IMR-90 (cell line): ENCODE measurements at regions not wholly inside any gene's neighbourhood (a gene's known extent, or its start where the extent isn't known, plus 50 kb on each side); places are given as distances from the start of the nearest gene placed in this dataset.
A peak's percentile ranks its signal among the peaks of the same experiment; 100 is the strongest.

Experiments
- ATAC-seq: fragments of 200-7000 bp; cut with Tn5 transposase; 2 replicates; pipeline ENCODE4 v1.9.1; 2020; ENCODE audit warnings: low read depth, mild to moderate bottlenecking, moderate library complexity
- BruUV-seq: library from RNA; stranded (reverse); fragments of 400-500 nt; replicated peaks from 2 replicates; lab custom pipeline; 2021; lab: Mats Ljungman, UMichigan
- CTCF ChIA-PET: fragments of 300-600 bp; formaldehyde crosslinking; extraction: SDS; loops from one replicate; lab custom pipeline; 2021; ENCODE audit warnings: antibody characterized with exemption; lab: Yijun Ruan, JAX
- POLR2A ChIA-PET: fragments of 300-600 bp; sonication (Branson Sonifier 250); formaldehyde crosslinking; loops from one replicate; lab custom pipeline; 2022; ENCODE audit warnings: antibody characterized with exemption; ENCODE audit not compliant: unreplicated experiment; lab: Charles Lee
- DNase-seq: peaks from one replicate; pipeline ENCODE4 v3.0.0; 2013
- H2AFZ ChIP-seq: replicated peaks from 2 replicates; pipeline ENCODE3; 2013; ENCODE audit warnings: low read length, mild to moderate bottlenecking; ENCODE audit not compliant: poor library complexity
- H2AK5ac ChIP-seq: 2 replicates; pipeline ENCODE4 v1.6.1; 2013; ENCODE audit warnings: low read depth, low read length, inconsistent platforms
- H2AK9ac ChIP-seq: replicated peaks from 2 replicates; pipeline ENCODE3; 2013; ENCODE audit warnings: mild to moderate bottlenecking, low read depth, low read length, moderate library complexity; ENCODE audit not compliant: poor library complexity
- H2BK120ac ChIP-seq: 2 replicates; pipeline ENCODE4 v1.6.1; 2013; ENCODE audit warnings: low read depth, low read length, inconsistent platforms
- H2BK15ac ChIP-seq: 3 replicates; pipeline ENCODE4 v1.6.1; 2013; ENCODE audit warnings: low read depth, low read length, inconsistent platforms
- H2BK20ac ChIP-seq: 2 replicates; pipeline ENCODE4 v1.6.1; 2013; ENCODE audit warnings: low read depth, mild to moderate bottlenecking, inconsistent platforms, low read length, moderate library complexity
- H2BK5ac ChIP-seq: 2 replicates; pipeline ENCODE4 v1.6.1; 2013; ENCODE audit warnings: mild to moderate bottlenecking, low read depth, low read length, inconsistent platforms; ENCODE audit not compliant: poor library complexity, severe bottlenecking
- H3K14ac ChIP-seq: replicated peaks from 2 replicates; pipeline ENCODE4 v1.6.1; 2013; ENCODE audit warnings: low read depth, low read length, inconsistent platforms
- H3K18ac ChIP-seq: 2 replicates; pipeline ENCODE4 v1.6.1; 2013; ENCODE audit warnings: low read depth, low read length, control low read depth
- H3K23ac ChIP-seq: 2 replicates; pipeline ENCODE4 v1.6.1; 2013; ENCODE audit warnings: low read depth, low read length, inconsistent platforms
- H3K27ac ChIP-seq: 2 replicates; pipeline ENCODE4 v1.5.1; 2013; ENCODE audit warnings: mild to moderate bottlenecking, control low read depth, low read length; ENCODE audit not compliant: insufficient read depth
- H3K27me3 ChIP-seq: 2 replicates; pipeline ENCODE4 v1.6.1; 2013; ENCODE audit warnings: low read length; ENCODE audit not compliant: control insufficient read depth, insufficient read depth
- H3K36me3 ChIP-seq: 2 replicates; pipeline ENCODE4 v1.6.1; 2013; ENCODE audit warnings: low read length, mixed read lengths; ENCODE audit not compliant: control insufficient read depth, insufficient read depth
- H3K4ac ChIP-seq: 2 replicates; pipeline ENCODE4 v1.6.1; 2013; ENCODE audit warnings: low read depth, low read length, inconsistent platforms
- H3K4me1 ChIP-seq: 2 replicates; pipeline ENCODE4 v1.6.1; 2013; ENCODE audit warnings: low read length, mixed read lengths; ENCODE audit not compliant: control insufficient read depth, insufficient read depth
- H3K4me2 ChIP-seq: 2 replicates; pipeline ENCODE4 v1.6.1; 2013; ENCODE audit warnings: low read depth, mild to moderate bottlenecking, control low read depth, low read length, moderate library complexity
- H3K4me3 ChIP-seq: 2 replicates; pipeline ENCODE4 v1.5.1; 2013; ENCODE audit warnings: low read depth, mild to moderate bottlenecking, control low read depth, low read length, moderate library complexity; ENCODE audit not compliant: insufficient read depth
- H3K56ac ChIP-seq: 2 replicates; pipeline ENCODE4 v1.6.1; 2013; ENCODE audit warnings: low read length, inconsistent platforms; ENCODE audit not compliant: insufficient read depth; ENCODE audit errors: extremely low read depth
- H3K79me1 ChIP-seq, 2 experiments: 2 replicates each; pipeline ENCODE4 v1.6.1; 2013; ENCODE audit warnings: low read length in 2 of 2, inconsistent platforms in 1 of 2, low read depth in 1 of 2
- H3K9ac ChIP-seq: 2 replicates; pipeline ENCODE4 v1.6.1; 2013; ENCODE audit warnings: low read depth, low read length, control low read depth
- H3K9me1 ChIP-seq: 2 replicates; pipeline ENCODE4 v1.6.1; 2013; ENCODE audit warnings: low read length, inconsistent platforms; ENCODE audit not compliant: insufficient read depth
- H3K9me3 ChIP-seq: 2 replicates; pipeline ENCODE4 v1.6.1; 2013; ENCODE audit warnings: low read length; ENCODE audit not compliant: control insufficient read depth, insufficient read depth
- H4K20me1 ChIP-seq: 2 replicates; pipeline ENCODE4 v1.6.1; 2013; ENCODE audit warnings: low read length, inconsistent platforms; ENCODE audit not compliant: insufficient read depth
- H4K5ac ChIP-seq: 2 replicates; pipeline ENCODE4 v1.6.1; 2013; ENCODE audit warnings: mild to moderate bottlenecking, low read depth, low read length, control low read depth
- H4K8ac ChIP-seq, 2 experiments: 2 replicates each; pipeline ENCODE4 v1.6.1; 2013; ENCODE audit warnings: low read depth in 2 of 2, low read length in 2 of 2, control low read depth in 1 of 2, inconsistent platforms in 1 of 2
- H4K91ac ChIP-seq: 2 replicates; pipeline ENCODE4 v1.6.1; 2013; ENCODE audit warnings: low read depth, low read length, inconsistent platforms; ENCODE audit not compliant: insufficient read depth
- CEBPB ChIP-seq: IDR thresholded peaks from 2 replicates; pipeline ENCODE4 v1.6.1; 2012; ENCODE audit warnings: low read depth, low read length, improper control_type of control experiment
- WGBS, 2 experiments: methylation state at CpG; one replicate each; pipeline versions ENCODE4 v1.1.5 to v1.1.7; 2013; ENCODE audit warnings: missing lambda C conversion rate in 2 of 2; ENCODE audit not compliant: insufficient read length in 1 of 2; ENCODE audit errors: extremely low coverage in 2 of 2; 5-methylcytosine and 5-hydroxymethylcytosine counted together
- dilution Hi-C: fragments of 300-500 bp; cut with HindIII; formaldehyde crosslinking; loops from one replicate; pipeline ENCODE4 v1.14.3; 2018; ENCODE audit warnings: low sequenced_read_pairs; ENCODE audit not compliant: unreplicated experiment
- in situ Hi-C: fragments of 300-500 bp; cut with MboI; formaldehyde crosslinking; loops from 3 replicates; pipeline ENCODE4 v1.14.3; 2019; ENCODE audit warnings: low sequenced_read_pairs, inconsistent platforms, mixed read lengths
- intact Hi-C: fragments of 100-400 bp; cut with micrococcal nuclease; formaldehyde crosslinking; loops from 2 replicates; pipeline ENCODE4 v1.10.0; 2022
- TF ChIP-seq, protein P1 (sequence below): conservative IDR thresholded peaks from 2 replicates; pipeline ENCODE4 v1.5.1; 2012; ENCODE audit warnings: mild to moderate bottlenecking, low read depth, low read length, improper control_type of control experiment

DNA sequence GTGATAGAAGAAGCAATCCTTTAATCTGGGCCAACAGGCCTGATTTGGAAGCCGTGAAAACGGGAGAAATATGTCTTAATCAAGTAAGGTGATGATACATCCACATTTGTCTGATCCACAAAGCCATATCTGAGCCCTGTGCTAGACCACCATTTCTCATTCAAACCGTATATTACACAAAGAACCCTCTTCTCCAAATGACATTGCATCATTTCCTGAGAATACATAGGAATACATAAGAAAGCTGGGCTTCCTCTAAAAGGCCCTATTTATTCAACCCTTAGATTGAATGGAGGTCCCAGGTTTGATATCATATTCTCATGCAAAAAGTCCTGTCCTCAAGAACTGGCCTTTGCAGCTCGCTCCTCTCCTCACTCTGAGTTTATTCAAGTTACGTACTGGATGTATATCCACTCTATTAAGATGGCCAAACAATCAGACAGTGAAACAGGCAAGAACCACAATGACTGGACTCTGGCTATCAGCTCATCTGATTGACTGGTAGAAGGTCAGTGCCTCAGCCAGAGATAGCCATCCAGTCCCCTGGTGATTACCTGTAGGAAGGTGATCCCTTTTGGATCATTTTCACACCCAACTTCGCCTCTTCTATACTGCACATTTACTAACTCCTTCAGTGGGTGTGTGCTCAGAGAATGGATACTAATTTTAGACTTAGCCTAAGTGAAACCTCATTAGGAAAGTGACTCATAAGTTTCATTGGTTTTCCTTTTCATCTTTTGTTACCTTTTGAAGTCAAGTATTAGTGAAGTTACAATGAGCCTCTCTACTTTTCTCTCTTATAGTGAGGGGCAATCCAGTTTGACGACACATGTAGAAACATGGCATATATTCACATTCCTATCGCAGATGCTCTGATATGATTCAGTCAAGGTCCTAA, 167.6 kb upstream of the WWC1 start:
- Histone ChIP-seq H4K20me1 (no peaks in the 10 kb centered on the region), H2AK9ac (no peak overlapping the region), H3K4ac (no peak overlapping the region), H2BK5ac (no peak overlapping the region), H4K5ac (no peak overlapping the region), H3K18ac (no peak overlapping the region), H3K23ac (no peak overlapping the region), H3K4me2 (no peak overlapping the region), H3K56ac (no peak overlapping the region), H3K4me3 (no peak overlapping the region), H4K91ac (no peak overlapping the region), H3K9me3 (no peaks in the 10 kb centered on the region), H4K8ac (no peak overlapping the region), H2BK120ac (no peak overlapping the region), H3K4me1 (no peaks in the 10 kb centered on the region), H3K9me1 (no peaks in the 10 kb centered on the region), H3K14ac (no peak overlapping the region), H3K27ac (no peak overlapping the region), H3K79me1 (no peaks in the 10 kb centered on the region), H3K36me3 (no peaks in the 10 kb centered on the region), H2AK5ac (no peak overlapping the region), H2BK20ac (no peak overlapping the region), H3K27me3 (no peaks in the 10 kb centered on the region), H3K9ac (no peak overlapping the region), H2BK15ac (no peak overlapping the region), H2AFZ (no peak overlapping the region)
- intact Hi-C loops (no loop called here), dilution Hi-C loops (no loop called here), in situ Hi-C loops (no loop called here)
- BruUV-seq = no TSS peak
- TF ChIP-seq, protein P1, sequence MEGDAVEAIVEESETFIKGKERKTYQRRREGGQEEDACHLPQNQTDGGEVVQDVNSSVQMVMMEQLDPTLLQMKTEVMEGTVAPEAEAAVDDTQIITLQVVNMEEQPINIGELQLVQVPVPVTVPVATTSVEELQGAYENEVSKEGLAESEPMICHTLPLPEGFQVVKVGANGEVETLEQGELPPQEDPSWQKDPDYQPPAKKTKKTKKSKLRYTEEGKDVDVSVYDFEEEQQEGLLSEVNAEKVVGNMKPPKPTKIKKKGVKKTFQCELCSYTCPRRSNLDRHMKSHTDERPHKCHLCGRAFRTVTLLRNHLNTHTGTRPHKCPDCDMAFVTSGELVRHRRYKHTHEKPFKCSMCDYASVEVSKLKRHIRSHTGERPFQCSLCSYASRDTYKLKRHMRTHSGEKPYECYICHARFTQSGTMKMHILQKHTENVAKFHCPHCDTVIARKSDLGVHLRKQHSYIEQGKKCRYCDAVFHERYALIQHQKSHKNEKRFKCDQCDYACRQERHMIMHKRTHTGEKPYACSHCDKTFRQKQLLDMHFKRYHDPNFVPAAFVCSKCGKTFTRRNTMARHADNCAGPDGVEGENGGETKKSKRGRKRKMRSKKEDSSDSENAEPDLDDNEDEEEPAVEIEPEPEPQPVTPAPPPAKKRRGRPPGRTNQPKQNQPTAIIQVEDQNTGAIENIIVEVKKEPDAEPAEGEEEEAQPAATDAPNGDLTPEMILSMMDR = no peak
- 0 out of 2 replicates have a peak, but pooled peaks have one; percentile 3 for TF ChIP-seq CEBPB
- no peak for DNase-seq
- POLR2A ChIA-PET = interaction anchor here (0.6 kb wide), 1 partner anchor 32 kb away, joined by 6 read pairs; no protein-coding TSS in a partner anchor
- 43% methylated on average over 2 of the region's 8 CpGs; no CpG with 5 or more reads in 1 of the 2 experiments for WGBS, 2 experiments
- no peak for ATAC-seq
- CTCF ChIA-PET = no interaction called here
